AG04450 (cell line): ENCODE measurements at regions not wholly inside any gene's neighbourhood (a gene's known extent, or its start where the extent isn't known, plus 50 kb on each side); places are given as distances from the start of the nearest gene placed in this dataset.

Source experiments
- CTCF ChIA-PET: fragments of 300-600, 350-600 bp; formaldehyde crosslinking; extraction: SDS; loops from one replicate; lab custom pipeline; 2022; ENCODE audit warnings: antibody characterized with exemption, inconsistent platforms; lab: Charles Lee
- POLR2A ChIA-PET: fragments of 350-600 bp; formaldehyde crosslinking; extraction: SDS; loops from one replicate; lab custom pipeline; 2021; ENCODE audit warnings: antibody characterized with exemption, inconsistent platforms; lab: Yijun Ruan, JAX
- DNase-seq: peaks from one replicate; pipeline ENCODE4 v3.0.0-alpha.2; 2011; ENCODE audit warnings: low read depth, low spot score
- H3K27ac ChIP-seq: one replicate; pipeline ENCODE4 v1.5.1; 2012; ENCODE audit warnings: low read depth, low read length, control low read depth
- H3K27me3 ChIP-seq: one replicate; pipeline ENCODE4 v1.6.0; 2012; ENCODE audit warnings: low read length; ENCODE audit not compliant: control insufficient read depth, insufficient read depth
- H3K4me3 ChIP-seq: 2 replicates; pipeline ENCODE4 v1.5.1; 2011; ENCODE audit warnings: mild to moderate bottlenecking, low read depth, low read length, control low read depth
- H3K9me3 ChIP-seq: 2 replicates; pipeline ENCODE4 v1.5.1; 2012; ENCODE audit warnings: low read length; ENCODE audit not compliant: control insufficient read depth, insufficient read depth
- CTCF ChIP-seq: IDR thresholded peaks from 2 replicates; pipeline ENCODE4 v1.5.1; 2011; ENCODE audit warnings: low read depth, low read length, control low read depth, inconsistent platforms

- DNase-seq: no peak
- Histone ChIP-seq H3K27ac (no peak overlapping the region), H3K4me3 (no peak overlapping the region), H3K9me3 (peaks cover 21% of the 10 kb centered on the region), H3K27me3 (no peaks in the 10 kb centered on the region)
- no peak for TF ChIP-seq CTCF
- ChIA-PET POLR2A (no interaction called here), CTCF (no interaction called here)
These were observed 382.5 kb downstream of the KCNN2 start for GRCh38 chr5:114744406-114744805.

GRCh38 chr5:114734238-114734637 lies 372.4 kb downstream of the KCNN2 start:
- ChIA-PET CTCF (no interaction called here), POLR2A (no interaction called here)
- H3K9me3 ChIP-seq: peaks cover 16% of the 10 kb centered on the region
- no peak for DNase-seq
- H3K27me3 ChIP-seq: no peaks in the 10 kb centered on the region
- H3K4me3 ChIP-seq: no peak overlapping the region
- TF ChIP-seq CTCF: no peak
- no peak overlapping the region for H3K27ac ChIP-seq

GRCh38 chr5:114729986-114730385 lies 368.1 kb downstream of the KCNN2 start:
- Histone ChIP-seq H3K9me3 (peaks cover 10% of the 10 kb centered on the region), H3K27me3 (no peaks in the 10 kb centered on the region), H3K27ac (no peak overlapping the region), H3K4me3 (no peak overlapping the region)
- POLR2A ChIA-PET: no interaction called here
- TF ChIP-seq CTCF: no peak
- CTCF ChIA-PET: no interaction called here
- no peak for DNase-seq

DNA sequence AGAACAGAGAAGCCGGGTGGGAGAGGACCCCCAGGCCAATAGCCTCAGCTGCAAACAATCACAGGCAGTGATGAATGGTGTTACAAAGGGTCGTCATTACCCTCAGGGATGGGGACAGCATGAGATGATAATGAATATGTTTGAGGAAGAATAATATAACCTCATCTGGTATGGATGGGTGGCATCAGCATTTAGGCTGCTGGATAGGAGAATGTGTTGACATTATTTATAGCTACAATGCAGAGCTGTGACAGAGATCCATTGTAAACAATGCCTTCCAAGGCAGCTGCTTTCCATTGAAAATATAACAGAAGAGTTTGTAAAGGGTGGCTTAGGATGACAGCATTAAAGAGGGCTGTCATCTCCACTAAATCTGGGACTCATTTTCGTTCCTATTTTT lies 365.5 kb downstream of the KCNN2 start:
- POLR2A ChIA-PET: no interaction called here
- no peak for TF ChIP-seq CTCF
- DNase-seq: no peak
- Histone ChIP-seq H3K4me3 (no peak overlapping the region), H3K27ac (no peak overlapping the region), H3K27me3 (no peaks in the 10 kb centered on the region), H3K9me3 (peaks cover 9% of the 10 kb centered on the region; the same call in 1 of the 2 replicates)
- CTCF ChIA-PET: no interaction called here

DNA sequence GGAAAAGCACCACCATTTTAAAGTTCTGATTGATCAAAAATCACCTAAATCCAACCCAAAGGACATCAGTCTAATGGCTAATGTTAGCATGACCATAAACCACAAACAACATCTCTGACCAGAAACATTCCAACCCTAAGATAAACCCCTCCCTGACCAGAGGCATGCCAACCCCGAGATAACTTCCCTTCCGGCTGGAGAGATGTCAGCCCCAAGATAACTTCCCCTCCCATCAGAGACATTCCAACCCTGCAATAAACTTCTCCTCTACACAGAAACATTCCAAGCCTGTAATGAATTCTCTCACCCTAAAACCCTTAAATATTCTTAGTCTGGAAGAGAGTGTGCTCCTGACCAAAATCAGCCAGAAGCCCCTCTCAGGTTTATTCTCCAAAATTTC lies 364.3 kb downstream of the KCNN2 start:
- ChIA-PET POLR2A (no interaction called here), CTCF (no interaction called here)
- Histone ChIP-seq H3K27me3 (no peaks in the 10 kb centered on the region), H3K9me3 (peaks cover 3% of the 10 kb centered on the region; the same call in 1 of the 2 replicates), H3K4me3 (no peak overlapping the region), H3K27ac (no peak overlapping the region)
- TF ChIP-seq CTCF: no peak
- no peak for DNase-seq
